ENCODE measurements at regions not wholly inside any gene's neighbourhood (a gene's known extent, or its start where the extent isn't known, plus 50 kb on each side); places are given as distances from the start of the nearest gene placed in this dataset.

DNA sequence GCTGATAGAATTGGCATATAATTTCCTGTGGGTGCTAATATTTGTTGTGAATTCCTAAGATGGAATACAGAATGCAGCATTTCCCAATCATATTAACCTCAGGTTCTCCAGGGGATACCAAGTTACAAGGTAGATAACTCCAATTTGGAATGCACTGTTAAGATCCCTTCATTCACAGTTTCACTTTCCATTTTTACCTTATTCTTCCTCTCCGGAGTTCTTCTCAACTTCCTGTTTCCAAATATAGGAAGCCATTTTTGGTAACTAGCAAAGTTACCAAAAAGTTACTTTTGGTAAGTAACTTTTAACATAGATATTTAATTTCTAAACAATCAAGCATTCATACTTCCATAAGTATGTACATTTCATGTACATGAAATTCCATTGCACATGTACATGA is 63.5 kb upstream of the PHACTR2 start:
- TF ChIP-seq, protein P1, sequence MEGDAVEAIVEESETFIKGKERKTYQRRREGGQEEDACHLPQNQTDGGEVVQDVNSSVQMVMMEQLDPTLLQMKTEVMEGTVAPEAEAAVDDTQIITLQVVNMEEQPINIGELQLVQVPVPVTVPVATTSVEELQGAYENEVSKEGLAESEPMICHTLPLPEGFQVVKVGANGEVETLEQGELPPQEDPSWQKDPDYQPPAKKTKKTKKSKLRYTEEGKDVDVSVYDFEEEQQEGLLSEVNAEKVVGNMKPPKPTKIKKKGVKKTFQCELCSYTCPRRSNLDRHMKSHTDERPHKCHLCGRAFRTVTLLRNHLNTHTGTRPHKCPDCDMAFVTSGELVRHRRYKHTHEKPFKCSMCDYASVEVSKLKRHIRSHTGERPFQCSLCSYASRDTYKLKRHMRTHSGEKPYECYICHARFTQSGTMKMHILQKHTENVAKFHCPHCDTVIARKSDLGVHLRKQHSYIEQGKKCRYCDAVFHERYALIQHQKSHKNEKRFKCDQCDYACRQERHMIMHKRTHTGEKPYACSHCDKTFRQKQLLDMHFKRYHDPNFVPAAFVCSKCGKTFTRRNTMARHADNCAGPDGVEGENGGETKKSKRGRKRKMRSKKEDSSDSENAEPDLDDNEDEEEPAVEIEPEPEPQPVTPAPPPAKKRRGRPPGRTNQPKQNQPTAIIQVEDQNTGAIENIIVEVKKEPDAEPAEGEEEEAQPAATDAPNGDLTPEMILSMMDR (IDR thresholded peaks at IDR 0.05; ENCODE audit: low read depth, low read length) = no peak
- no peak overlapping the region for H3K4me3 ChIP-seq (replicated peaks in 1 of 2; ENCODE audit: low read depth in 2 of 2, low read length in 2 of 2)
- DNase-seq (ENCODE audit: low read depth in 2 of 2) = no peak

DNA sequence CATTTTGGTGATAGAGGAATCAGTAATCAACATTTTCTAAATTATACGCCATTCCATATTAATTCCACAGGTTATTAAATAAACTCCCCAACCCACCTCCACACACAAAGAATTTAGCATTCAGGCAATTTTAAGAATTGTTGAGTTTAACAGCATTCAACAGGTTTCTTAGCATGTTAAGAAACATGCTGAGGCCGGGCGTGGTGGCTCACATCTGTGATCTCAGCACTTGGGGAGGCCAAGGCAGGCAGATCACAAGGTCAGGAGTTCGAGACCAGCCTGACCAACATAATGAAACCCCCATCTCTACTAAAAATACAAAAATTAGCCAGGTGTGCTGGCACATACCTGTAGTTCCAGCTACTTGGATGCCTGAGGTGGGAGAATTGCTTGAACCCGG is 64.0 kb upstream of the PHACTR2 start:
- no peak for DNase-seq (ENCODE audit: low read depth in 2 of 2)
- TF ChIP-seq, protein P1 (IDR thresholded peaks at IDR 0.05; ENCODE audit: low read depth, low read length) = no peak
- H3K4me3 ChIP-seq (replicated peaks in 1 of 2; ENCODE audit: low read depth in 2 of 2, low read length in 2 of 2) = no peak overlapping the region

DNA sequence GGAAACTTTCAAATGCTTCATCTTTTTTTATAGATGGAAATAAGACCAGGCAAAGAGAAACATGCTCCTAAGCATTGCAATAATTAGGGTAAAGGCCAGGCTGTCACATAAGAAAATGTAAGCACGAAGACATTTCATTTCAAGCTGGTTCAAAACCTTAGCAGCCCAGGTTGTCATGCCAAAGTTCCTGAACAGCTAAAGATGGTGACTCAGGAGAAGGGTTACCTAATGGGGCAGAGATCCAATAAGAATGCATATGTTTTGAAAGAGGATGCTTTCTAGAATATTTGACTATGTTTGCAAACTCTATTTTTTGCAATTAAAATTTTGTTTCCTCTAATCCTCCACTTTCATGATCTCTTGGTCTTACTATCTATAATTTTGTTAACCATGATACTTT is 65.6 kb upstream of the PHACTR2 start:
- DNase-seq (ENCODE audit: low read depth in 2 of 2) = peak in 1 of 2 donors; percentile 23
- no peak overlapping the region for H3K4me3 ChIP-seq (replicated peaks in 1 of 2; ENCODE audit: low read depth in 2 of 2, low read length in 2 of 2)
- TF ChIP-seq, protein P1 (IDR thresholded peaks at IDR 0.05; ENCODE audit: low read depth, low read length) = no peak

DNA sequence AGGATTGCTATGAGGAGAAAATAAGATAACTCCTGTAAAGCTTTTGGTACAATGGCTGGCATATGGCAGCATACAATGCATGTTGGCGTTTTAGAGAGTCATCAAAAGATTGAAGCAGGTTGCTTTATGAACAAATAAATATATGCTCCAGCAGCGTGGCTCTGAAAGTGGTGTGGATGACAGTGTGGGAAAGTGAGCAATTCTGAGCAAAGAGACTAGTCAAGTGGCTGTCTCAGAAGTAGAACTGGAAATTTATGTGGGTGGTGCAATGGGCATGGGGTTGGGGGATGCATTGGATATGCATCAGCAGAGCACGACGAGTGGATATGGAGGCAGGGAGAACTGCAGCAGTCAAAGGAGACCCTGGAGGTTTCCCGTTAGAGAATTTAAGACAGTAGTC is 66.2 kb upstream of the PHACTR2 start:
- DNase-seq (ENCODE audit: low read depth in 2 of 2) = no peak
- TF ChIP-seq, protein P1 (IDR thresholded peaks at IDR 0.05; ENCODE audit: low read depth, low read length) = no peak
- H3K4me3 ChIP-seq (replicated peaks in 1 of 2; ENCODE audit: low read depth in 2 of 2, low read length in 2 of 2) = no peak overlapping the region

DNA sequence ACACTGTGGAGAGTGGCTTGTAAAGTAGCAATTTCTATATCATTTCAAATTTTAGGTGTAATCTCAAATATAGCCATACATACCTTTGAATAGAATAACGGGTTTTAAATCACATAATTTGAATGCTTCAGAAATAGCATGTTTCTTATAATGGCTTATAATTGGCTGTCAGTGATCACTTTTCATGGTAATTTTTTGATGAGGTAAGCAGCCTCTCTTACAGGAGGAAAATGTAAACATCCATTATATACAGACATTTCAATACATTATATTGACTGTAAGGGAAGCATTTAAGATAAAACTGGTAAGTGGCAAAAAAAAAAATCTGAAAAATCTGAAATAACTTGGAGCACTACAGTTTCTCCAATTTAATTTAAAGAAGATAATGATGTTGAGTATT is 67.8 kb upstream of the PHACTR2 start:
- no peak overlapping the region for H3K4me3 ChIP-seq (replicated peaks in 1 of 2; ENCODE audit: low read depth in 2 of 2, low read length in 2 of 2)
- TF ChIP-seq, protein P1 (IDR thresholded peaks at IDR 0.05; ENCODE audit: low read depth, low read length) = no peak
- DNase-seq (ENCODE audit: low read depth in 2 of 2) = no peak

DNA sequence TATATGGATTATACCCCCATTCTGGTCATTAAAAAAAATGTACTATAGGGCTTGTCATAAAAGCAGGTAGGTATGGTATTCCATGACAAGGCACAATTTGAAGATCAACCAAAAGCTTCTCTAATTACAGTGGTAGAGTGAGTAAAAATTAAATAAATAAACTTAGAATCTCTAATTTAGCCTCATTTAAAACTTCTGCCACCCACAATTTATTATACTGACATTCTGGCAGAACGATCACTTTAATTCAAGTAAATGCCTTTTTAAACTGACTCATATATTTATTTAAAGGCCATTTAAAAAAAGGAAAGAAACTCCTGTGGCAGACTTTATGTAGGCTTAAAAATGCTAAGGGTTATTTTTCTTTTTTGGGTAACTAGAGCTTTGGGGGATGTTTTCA is 68.3 kb upstream of the PHACTR2 start:
- H3K4me3 ChIP-seq (replicated peaks in 1 of 2; ENCODE audit: low read depth in 2 of 2, low read length in 2 of 2) = no peak overlapping the region
- TF ChIP-seq, protein P1 (IDR thresholded peaks at IDR 0.05; ENCODE audit: low read depth, low read length) = no peak
- no peak for DNase-seq (ENCODE audit: low read depth in 2 of 2)

DNA sequence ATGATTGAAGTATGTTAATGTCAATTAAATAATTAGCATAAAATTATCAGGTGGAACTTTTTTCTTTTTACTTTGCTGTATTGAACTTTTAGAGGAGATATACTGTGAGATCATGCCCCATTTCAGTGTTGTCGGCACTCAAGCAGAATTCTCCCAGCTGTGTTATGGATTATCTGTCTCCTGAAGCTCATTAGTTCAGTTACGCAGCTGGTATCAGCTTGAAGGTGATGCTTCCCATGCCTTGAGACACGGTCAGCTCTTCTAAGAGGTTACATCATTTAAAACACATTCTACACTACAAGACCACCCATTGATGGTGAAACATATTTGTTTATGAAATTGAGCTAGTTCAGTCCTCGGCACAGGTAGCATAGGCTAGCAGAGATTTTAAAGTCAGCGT is 68.9 kb upstream of the PHACTR2 start:
- DNase-seq (ENCODE audit: low read depth in 2 of 2) = no peak
- TF ChIP-seq, protein P1 (IDR thresholded peaks at IDR 0.05; ENCODE audit: low read depth, low read length) = no peak
- no peak overlapping the region for H3K4me3 ChIP-seq (replicated peaks in 1 of 2; ENCODE audit: low read depth in 2 of 2, low read length in 2 of 2)
